VCaP (cell line): ENCODE measurements at regions not wholly inside any gene's neighbourhood (a gene's known extent, or its start where the extent isn't known, plus 50 kb on each side); places are given as distances from the start of the nearest gene placed in this dataset.

Experiments
- H3K27ac ChIP-seq: fragments of 450-650 bp; 2 replicates; pipeline ENCODE4 v1.5.1; 2017
- CTCF ChIP-seq: fragments of 450-650 bp; conservative IDR thresholded peaks from 2 replicates; pipeline ENCODE4 v1.5.1; 2017; ENCODE audit warnings: mild to moderate bottlenecking, moderate library complexity

GRCh38 chr2:146652311-146652710, 1192.5 kb upstream of the ACVR2A start:
- TF ChIP-seq CTCF = no peak
- H3K27ac ChIP-seq = no peak overlapping the region

DNA sequence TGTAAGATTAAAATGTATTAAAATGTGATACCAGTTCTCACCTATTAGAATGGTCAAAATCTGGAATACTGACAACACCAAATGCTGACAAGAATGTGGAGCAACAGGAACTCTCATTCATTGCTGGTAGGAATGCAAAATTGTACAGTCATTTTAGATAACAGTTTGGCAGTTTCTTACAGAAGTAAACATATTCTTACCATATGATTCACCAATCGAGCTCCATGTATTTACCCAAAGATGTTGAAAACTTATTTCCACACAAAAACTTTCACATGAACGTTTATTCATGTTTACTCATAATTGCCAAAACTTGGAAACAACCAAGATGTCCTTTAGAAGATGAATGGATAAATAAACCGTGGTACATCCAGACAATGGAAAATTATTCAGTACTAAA, 1193.5 kb upstream of the ACVR2A start:
- TF ChIP-seq CTCF = no peak

GRCh38 chr2:146642066-146642465, 1202.8 kb upstream of the ACVR2A start:
- no peak overlapping the region for H3K27ac ChIP-seq
- no peak for TF ChIP-seq CTCF

More for the DNA sequence above, 1193.5 kb upstream of the ACVR2A start:
- no peak overlapping the region for H3K27ac ChIP-seq

DNA sequence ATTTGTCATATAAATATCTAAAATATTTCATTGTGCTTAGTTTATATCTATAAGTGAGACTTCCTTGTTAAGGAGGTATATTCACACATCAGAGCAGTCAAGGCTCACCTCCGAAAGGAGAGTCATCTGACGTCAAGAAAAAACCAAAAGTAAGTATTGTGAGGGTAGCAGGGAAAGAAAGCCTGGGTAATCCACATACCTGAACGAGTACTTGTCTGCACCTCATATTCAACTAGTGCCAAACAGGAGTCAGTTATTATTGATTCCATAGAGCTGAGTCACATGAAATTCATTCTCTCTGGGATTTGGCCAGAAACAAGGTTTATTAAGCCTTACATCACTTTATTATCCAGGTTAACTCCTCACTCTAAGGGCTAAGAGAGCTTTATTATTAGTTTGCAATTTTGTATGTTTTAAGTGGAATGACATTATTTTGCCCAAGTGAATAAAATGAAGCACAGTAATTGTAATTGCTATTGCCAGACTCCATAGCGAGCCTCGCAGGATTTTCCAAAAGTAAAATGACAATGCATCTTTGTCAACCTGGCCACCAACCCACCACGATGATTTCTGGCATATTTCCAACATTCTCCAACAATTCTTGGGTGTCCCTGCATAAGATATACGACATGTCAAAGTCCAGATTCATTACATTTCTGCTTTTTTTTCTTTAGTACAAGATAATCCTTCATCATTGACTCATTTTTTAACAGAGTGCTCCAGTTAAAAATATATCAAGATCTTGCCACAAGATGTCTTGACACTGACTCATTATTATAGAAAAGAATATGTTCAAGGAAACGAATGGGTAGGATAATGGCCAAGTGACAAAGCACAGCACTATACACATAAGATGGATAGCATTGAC, 1210.4 kb upstream of the ACVR2A start:
- H3K27ac ChIP-seq = no peak overlapping the region
- TF ChIP-seq CTCF = no peak

DNA sequence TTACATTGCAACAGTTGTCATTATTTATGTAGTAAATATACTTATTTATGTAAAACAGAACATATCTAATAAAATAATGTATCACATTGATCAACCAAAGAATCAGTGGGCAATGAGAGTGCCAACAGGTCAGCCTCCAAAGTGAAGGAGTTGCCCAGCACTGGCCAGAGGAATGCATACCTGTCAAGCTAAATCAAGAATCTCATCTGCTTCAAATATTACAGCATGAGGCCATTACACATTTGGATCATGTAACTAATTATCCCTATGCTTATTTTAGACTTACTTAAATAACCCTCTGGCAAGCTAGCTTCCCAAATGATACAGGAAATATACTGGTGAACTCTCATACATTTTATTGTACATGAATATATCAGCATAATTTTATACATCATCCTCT, 1211.7 kb upstream of the ACVR2A start:
- no peak overlapping the region for H3K27ac ChIP-seq
- TF ChIP-seq CTCF = no peak

GRCh38 chr2:146632707-146633106, 1212.1 kb upstream of the ACVR2A start:
- TF ChIP-seq CTCF = no peak
- H3K27ac ChIP-seq = no peak overlapping the region

- TF ChIP-seq CTCF = no peak
- H3K27ac ChIP-seq = no peak overlapping the region
Measured at GRCh38 chr2:146624430-146625160, 1220.2 kb upstream of the ACVR2A start.
